IPS DF 6.9 (cell line): ENCODE measurements at regions not wholly inside any gene's neighbourhood (a gene's known extent, or its start where the extent isn't known, plus 50 kb on each side); places are given as distances from the start of the nearest gene placed in this dataset.

Experiments used
- DNase-seq: peaks from one replicate; pipeline ENCODE4 v3.0.0-alpha.2; 2013; ENCODE audit warnings: low read depth, low spot score
- H3K27ac ChIP-seq: one replicate; pipeline ENCODE4 v1.5.1; 2013; ENCODE audit warnings: low read length, control low read depth
- H3K27me3 ChIP-seq: 2 replicates; pipeline ENCODE4 v1.6.1; 2013; ENCODE audit warnings: mild to moderate bottlenecking, low read length; ENCODE audit not compliant: control insufficient read depth, insufficient read depth
- H3K36me3 ChIP-seq: 2 replicates; pipeline ENCODE4 v1.6.1; 2013; ENCODE audit warnings: low read length; ENCODE audit not compliant: control insufficient read depth, insufficient read depth
- H3K4me1 ChIP-seq: 2 replicates; pipeline ENCODE4 v1.6.1; 2013; ENCODE audit warnings: low read length; ENCODE audit not compliant: control insufficient read depth, insufficient read depth
- H3K4me3 ChIP-seq: 2 replicates; pipeline ENCODE4 v1.5.1; 2013; ENCODE audit warnings: mild to moderate bottlenecking, low read length
- H3K9me3 ChIP-seq: 2 replicates; pipeline ENCODE4 v1.6.1; 2013; ENCODE audit warnings: low read length, inconsistent platforms; ENCODE audit not compliant: control insufficient read depth, insufficient read depth
- WGBS: extraction: QIAGEN DNeasy Blood & Tissue Kit; methylation state at CpG from one replicate; pipeline ENCODE4 v1.1.7; 2013; ENCODE audit warnings: mixed read lengths, missing lambda C conversion rate; ENCODE audit not compliant: insufficient read length, insufficient coverage; 5-methylcytosine and 5-hydroxymethylcytosine counted together

DNA sequence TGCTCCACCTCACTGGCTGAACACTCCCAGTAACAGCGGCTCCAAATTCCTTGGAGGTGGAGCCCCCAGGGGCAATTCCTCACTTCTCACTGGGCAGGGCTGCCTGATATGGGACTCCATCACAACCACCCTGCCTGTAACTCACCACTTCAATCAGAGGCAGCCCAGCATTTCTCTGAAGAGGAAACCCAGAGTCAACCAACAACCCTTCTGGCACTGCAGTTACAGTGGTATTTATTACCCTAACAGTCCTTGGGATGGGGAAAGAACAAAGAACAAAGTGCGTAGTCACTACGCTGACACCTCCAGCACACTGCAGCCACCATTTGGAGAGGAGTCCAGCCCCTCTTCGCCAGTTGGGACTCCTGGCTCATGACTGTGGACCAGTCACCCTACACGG lies 85.7 kb upstream of the GALNT13 start:
- Histone ChIP-seq H3K27ac (no peak overlapping the region), H3K4me3 (no peak overlapping the region), H3K36me3 (no peaks in the 10 kb centered on the region), H3K9me3 (no peaks in the 10 kb centered on the region), H3K27me3 (no peaks in the 10 kb centered on the region), H3K4me1 (no peaks in the 10 kb centered on the region)
- DNase-seq, result no peak
- no CpG with 5 or more reads among the region's 5 CpGs for WGBS

DNA sequence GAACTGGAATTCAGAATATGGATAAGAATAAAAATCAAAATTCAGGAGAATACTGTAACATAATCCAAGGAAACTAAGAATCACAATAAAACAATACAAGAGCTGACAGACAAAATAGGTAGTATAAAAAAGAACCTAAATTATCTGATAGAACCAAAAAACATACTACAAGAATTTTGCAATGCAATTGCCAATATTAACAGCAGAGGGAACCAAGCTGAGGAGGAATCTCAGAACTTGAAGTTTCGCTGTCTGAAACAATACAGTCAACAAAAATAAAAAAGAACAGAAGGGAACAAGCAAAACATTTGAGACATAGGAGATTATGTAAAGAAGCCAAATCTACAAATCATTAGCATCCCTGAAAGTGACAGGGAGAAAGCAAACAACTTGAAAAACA lies 84.1 kb upstream of the GALNT13 start:
- no peak for DNase-seq
- no peaks in the 10 kb centered on the region for H3K27me3 ChIP-seq
- no peaks in the 10 kb centered on the region for H3K36me3 ChIP-seq
- no peak overlapping the region for H3K27ac ChIP-seq
- no peaks in the 10 kb centered on the region for H3K9me3 ChIP-seq
- no CpG with 5 or more reads among the region's 1 CpG for WGBS
- H3K4me3 ChIP-seq, result no peak overlapping the region
- no peaks in the 10 kb centered on the region for H3K4me1 ChIP-seq

DNA sequence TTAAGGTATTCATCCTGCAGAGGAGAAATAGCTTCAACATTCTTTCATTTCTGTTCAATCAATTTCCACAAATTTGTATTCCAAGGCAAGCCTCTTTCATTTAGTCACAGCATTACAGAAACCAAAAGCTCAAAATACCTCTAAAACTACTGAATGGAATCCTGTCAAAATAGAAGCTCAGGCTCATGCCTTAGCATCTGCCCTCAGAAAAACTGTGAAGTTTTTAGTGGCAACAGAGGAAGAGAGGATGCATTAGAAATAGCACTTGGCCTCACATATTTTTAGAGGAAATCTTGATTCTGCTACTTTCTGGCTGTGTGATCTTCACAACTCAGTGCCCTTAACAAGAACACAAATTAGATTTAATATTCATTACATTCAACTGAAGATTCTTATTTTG lies 69.1 kb upstream of the GALNT13 start:
- Histone ChIP-seq H3K36me3 (no peaks in the 10 kb centered on the region), H3K27ac (no peak overlapping the region), H3K9me3 (no peaks in the 10 kb centered on the region), H3K4me3 (no peak overlapping the region), H3K4me1 (0 out of 2 replicates have a peak, but pooled peaks cover 1% of the 10 kb centered on the region), H3K27me3 (no peaks in the 10 kb centered on the region)
- no peak for DNase-seq

GRCh38 chr2:153808679-153809078 lies 63.0 kb upstream of the GALNT13 start:
- Histone ChIP-seq H3K27me3 (no peaks in the 10 kb centered on the region), H3K27ac (no peak overlapping the region), H3K4me3 (no peak overlapping the region), H3K9me3 (no peaks in the 10 kb centered on the region), H3K36me3 (no peaks in the 10 kb centered on the region), H3K4me1 (peaks cover 1% of the 10 kb centered on the region; the same call in 1 of the 2 replicates)
- DNase-seq, result no peak

GRCh38 chr2:153811516-153811915 lies 60.2 kb upstream of the GALNT13 start:
- no CpG with 5 or more reads among the region's 1 CpG for WGBS

DNA sequence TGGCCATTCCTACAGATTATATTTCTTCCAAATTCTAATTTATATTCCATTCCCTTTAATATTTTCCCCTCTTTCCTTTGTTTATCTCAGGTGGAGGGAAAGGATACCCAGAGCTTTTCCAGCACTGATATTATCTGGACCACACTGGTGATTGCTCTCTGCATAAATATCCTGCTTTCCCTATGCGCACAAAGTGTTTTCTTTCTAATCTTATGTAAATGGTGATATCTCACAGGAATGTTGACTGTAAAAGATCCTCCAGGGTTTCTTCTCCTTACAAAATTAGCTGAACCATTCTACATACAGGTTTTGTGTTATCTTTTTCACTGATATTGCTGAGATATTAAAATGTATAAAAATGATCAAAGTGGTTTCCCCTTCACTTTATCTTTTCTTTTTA lies 59.1 kb upstream of the GALNT13 start:
- DNase-seq, result no peak
- Histone ChIP-seq H3K4me3 (no peak overlapping the region), H3K4me1 (no peaks in the 10 kb centered on the region; the same call in 1 of the 2 replicates), H3K27me3 (no peaks in the 10 kb centered on the region), H3K36me3 (no peaks in the 10 kb centered on the region), H3K27ac (no peak overlapping the region), H3K9me3 (no peaks in the 10 kb centered on the region)
- WGBS, result no CpG with 5 or more reads among the region's 1 CpG

More at GRCh38 chr2:153811516-153811915, 60.2 kb upstream of the GALNT13 start:
- H3K27me3 ChIP-seq, result no peaks in the 10 kb centered on the region
- no peak for DNase-seq
- no peaks in the 10 kb centered on the region for H3K9me3 ChIP-seq
- no peaks in the 10 kb centered on the region; the same call in 1 of the 2 replicates for H3K4me1 ChIP-seq
- H3K27ac ChIP-seq, result no peak overlapping the region
- no peaks in the 10 kb centered on the region for H3K36me3 ChIP-seq
- H3K4me3 ChIP-seq, result no peak overlapping the region

- H3K9me3 ChIP-seq, result no peaks in the 10 kb centered on the region
- H3K27me3 ChIP-seq, result no peaks in the 10 kb centered on the region
- no peak overlapping the region for H3K4me3 ChIP-seq
- no peaks in the 10 kb centered on the region for H3K4me1 ChIP-seq
- H3K27ac ChIP-seq, result no peak overlapping the region
- H3K36me3 ChIP-seq, result no peaks in the 10 kb centered on the region; the same call in 1 of the 2 replicates
- no peak for DNase-seq
- no CpG with 5 or more reads among the region's 6 CpGs for WGBS
Measured at GRCh38 chr2:153818242-153818641, 53.5 kb upstream of the GALNT13 start.

DNA sequence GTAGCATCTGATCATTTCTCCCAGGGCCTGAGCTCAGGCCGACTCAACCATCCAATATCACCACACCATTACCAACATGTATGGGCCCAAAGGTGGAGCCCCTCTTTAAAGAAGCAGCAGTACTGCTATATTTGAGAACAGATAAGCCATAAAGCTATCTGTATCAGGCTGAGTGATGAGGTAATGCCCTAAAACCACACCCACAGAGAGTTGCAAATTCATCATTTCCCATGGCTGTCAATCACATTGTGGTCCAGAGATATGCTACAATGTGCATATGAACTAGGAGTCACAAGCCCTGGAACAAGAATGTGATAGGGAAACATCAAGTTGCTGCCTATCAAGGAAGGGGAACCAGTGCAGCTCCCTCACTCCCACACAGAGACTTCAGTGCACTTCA lies 52.6 kb upstream of the GALNT13 start:
- H3K4me3 ChIP-seq, result no peak overlapping the region
- no peak overlapping the region for H3K27ac ChIP-seq
- no peak for DNase-seq
- no peaks in the 10 kb centered on the region for H3K9me3 ChIP-seq
- no peaks in the 10 kb centered on the region for H3K4me1 ChIP-seq
- WGBS, result no CpG with 5 or more reads among the region's 1 CpG
- H3K27me3 ChIP-seq, result no peaks in the 10 kb centered on the region
- H3K36me3 ChIP-seq, result no peaks in the 10 kb centered on the region; the same call in 1 of the 2 replicates

GRCh38 chr2:153819501-153819900 lies 52.2 kb upstream of the GALNT13 start:
- Histone ChIP-seq H3K27ac (no peak overlapping the region), H3K4me1 (no peaks in the 10 kb centered on the region), H3K9me3 (no peaks in the 10 kb centered on the region), H3K36me3 (no peaks in the 10 kb centered on the region; the same call in 1 of the 2 replicates), H3K27me3 (no peaks in the 10 kb centered on the region), H3K4me3 (no peak overlapping the region)
- peak; percentile 16 for DNase-seq
